SU-DHL-6 (cell line): ENCODE measurements at regions not wholly inside any gene's neighbourhood (a gene's known extent, or its start where the extent isn't known, plus 50 kb on each side); places are given as distances from the start of the nearest gene placed in this dataset.

ENCODE experiments used
- H2AFZ ChIP-seq: fragments of 200-600 bp; sonication (generic); 2 replicates; pipeline ENCODE4 v1.6.1; 2014; ENCODE audit warnings: low read depth, mild to moderate bottlenecking, moderate library complexity, mixed read lengths, antibody characterized with exemption, low read length; ENCODE audit not compliant: severe bottlenecking
- H3F3A ChIP-seq: fragments of 200-600 bp; shearing (Covaris generic); 2 replicates; pipeline ENCODE4 v1.6.0; 2016; ENCODE audit warnings: antibody characterized with exemption, mild to moderate bottlenecking; ENCODE audit not compliant: insufficient read depth
- H3K27ac ChIP-seq: fragments of 200-600 bp; sonication (generic); 2 replicates; pipeline ENCODE4 v1.5.1; 2016; ENCODE audit warnings: low read depth, mild to moderate bottlenecking, low read length, moderate library complexity, mixed read lengths
- H3K27me3 ChIP-seq: fragments of 200-600 bp; sonication (generic), shearing (Covaris generic); 2 replicates; pipeline ENCODE4 v1.6.0; 2014; ENCODE audit warnings: mild to moderate bottlenecking, low read length
- H3K36me3 ChIP-seq: fragments of 200-600 bp; sonication (generic); 2 replicates; pipeline ENCODE4 v1.6.1; 2014; ENCODE audit warnings: mild to moderate bottlenecking, low read length, mixed read lengths
- H3K4me2 ChIP-seq: fragments of 300-600, 200-600 bp; shearing (Covaris generic), sonication (generic); 2 replicates; pipeline ENCODE4 v1.6.0; 2014; ENCODE audit warnings: low read length, low read depth, mild to moderate bottlenecking; ENCODE audit not compliant: poor library complexity, severe bottlenecking
- H3K4me3 ChIP-seq: fragments of 200-600 bp; sonication (generic); 2 replicates; pipeline ENCODE4 v1.5.1; 2014; ENCODE audit warnings: antibody characterized with exemption, low read length, mild to moderate bottlenecking, mixed read lengths; ENCODE audit not compliant: insufficient read depth, poor library complexity, severe bottlenecking
- H3K79me2 ChIP-seq: fragments of 200-600 bp; sonication (generic); 2 replicates; pipeline ENCODE4 v1.6.1; 2014; ENCODE audit warnings: mild to moderate bottlenecking, low read length, moderate library complexity; ENCODE audit not compliant: insufficient read depth
- H3K9ac ChIP-seq: fragments of 200-600 bp; sonication (generic); 2 replicates; pipeline ENCODE4 v1.7.0; 2014; ENCODE audit warnings: mild to moderate bottlenecking, low read length
- H3K9me2 ChIP-seq: fragments of 200-600 bp; sonication (generic); replicated peaks from 2 replicates; pipeline ENCODE4 v1.6.1; 2014; ENCODE audit warnings: low read length; ENCODE audit not compliant: insufficient read depth
- H3K9me3 ChIP-seq: fragments of 200-600 bp; sonication (generic); 2 replicates; pipeline ENCODE4 v1.6.1; 2014; ENCODE audit warnings: low read length, mixed read lengths; ENCODE audit not compliant: insufficient read depth
- H4K20me1 ChIP-seq: fragments of 200-600 bp; sonication (generic); 2 replicates; pipeline ENCODE4 v1.6.1; 2014; ENCODE audit warnings: low read depth, mild to moderate bottlenecking, antibody characterized with exemption, low read length, moderate library complexity, mixed read lengths
- EZH2phosphoT487 ChIP-seq: fragments of 200-600 bp; sonication (generic), shearing (Covaris generic); conservative IDR thresholded peaks from 2 replicates; pipeline ENCODE4 v1.6.1; 2018; ENCODE audit warnings: mild to moderate bottlenecking, antibody characterized with exemption, low read length, moderate library complexity, mixed read lengths
- TF ChIP-seq, protein P1 (sequence below): fragments of 200-600 bp; sonication (generic); IDR thresholded peaks from one replicate; pipeline ENCODE4 v1.5.1; 2017; ENCODE audit warnings: antibody characterized with exemption, mild to moderate bottlenecking, low read length, moderate library complexity; ENCODE audit not compliant: insufficient read depth, poor library complexity, severe bottlenecking

DNA sequence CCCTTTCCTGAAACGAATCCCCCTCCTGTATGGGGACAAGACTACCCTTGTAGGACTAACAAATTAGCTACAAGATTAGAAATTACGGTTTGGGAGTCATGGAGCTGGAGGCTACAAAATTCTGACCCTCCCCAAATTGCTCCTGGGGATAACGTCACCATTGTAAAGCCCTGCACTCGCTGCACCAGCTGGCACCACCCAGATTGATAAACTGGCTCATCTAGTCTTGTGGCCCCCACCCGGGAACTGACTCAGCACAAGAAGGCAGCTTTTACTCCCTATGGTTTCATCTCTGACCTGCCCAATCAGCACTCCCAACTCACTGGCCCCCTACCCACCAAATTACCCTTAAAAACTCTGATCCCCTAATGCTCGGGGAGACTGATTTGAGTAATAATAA is 150.6 kb upstream of the TSC22D1 start:
- no peaks in the 10 kb centered on the region for H3K36me3 ChIP-seq
- H3K4me2 ChIP-seq, result no peak overlapping the region
- H2AFZ ChIP-seq, result no peak overlapping the region
- H3K27me3 ChIP-seq, result no peaks in the 10 kb centered on the region
- H3K9me2 ChIP-seq, result no peaks in the 10 kb centered on the region
- no peaks in the 10 kb centered on the region for H3K79me2 ChIP-seq
- TF ChIP-seq, protein P1, sequence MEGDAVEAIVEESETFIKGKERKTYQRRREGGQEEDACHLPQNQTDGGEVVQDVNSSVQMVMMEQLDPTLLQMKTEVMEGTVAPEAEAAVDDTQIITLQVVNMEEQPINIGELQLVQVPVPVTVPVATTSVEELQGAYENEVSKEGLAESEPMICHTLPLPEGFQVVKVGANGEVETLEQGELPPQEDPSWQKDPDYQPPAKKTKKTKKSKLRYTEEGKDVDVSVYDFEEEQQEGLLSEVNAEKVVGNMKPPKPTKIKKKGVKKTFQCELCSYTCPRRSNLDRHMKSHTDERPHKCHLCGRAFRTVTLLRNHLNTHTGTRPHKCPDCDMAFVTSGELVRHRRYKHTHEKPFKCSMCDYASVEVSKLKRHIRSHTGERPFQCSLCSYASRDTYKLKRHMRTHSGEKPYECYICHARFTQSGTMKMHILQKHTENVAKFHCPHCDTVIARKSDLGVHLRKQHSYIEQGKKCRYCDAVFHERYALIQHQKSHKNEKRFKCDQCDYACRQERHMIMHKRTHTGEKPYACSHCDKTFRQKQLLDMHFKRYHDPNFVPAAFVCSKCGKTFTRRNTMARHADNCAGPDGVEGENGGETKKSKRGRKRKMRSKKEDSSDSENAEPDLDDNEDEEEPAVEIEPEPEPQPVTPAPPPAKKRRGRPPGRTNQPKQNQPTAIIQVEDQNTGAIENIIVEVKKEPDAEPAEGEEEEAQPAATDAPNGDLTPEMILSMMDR, result no peak
- no peak for TF ChIP-seq EZH2phosphoT487
- no peak overlapping the region for H3K9ac ChIP-seq
- H3F3A ChIP-seq, result no peaks in the 10 kb centered on the region
- H3K27ac ChIP-seq, result no peak overlapping the region
- H4K20me1 ChIP-seq, result no peaks in the 10 kb centered on the region
- H3K4me3 ChIP-seq, result no peak overlapping the region
- H3K9me3 ChIP-seq, result no peaks in the 10 kb centered on the region

DNA sequence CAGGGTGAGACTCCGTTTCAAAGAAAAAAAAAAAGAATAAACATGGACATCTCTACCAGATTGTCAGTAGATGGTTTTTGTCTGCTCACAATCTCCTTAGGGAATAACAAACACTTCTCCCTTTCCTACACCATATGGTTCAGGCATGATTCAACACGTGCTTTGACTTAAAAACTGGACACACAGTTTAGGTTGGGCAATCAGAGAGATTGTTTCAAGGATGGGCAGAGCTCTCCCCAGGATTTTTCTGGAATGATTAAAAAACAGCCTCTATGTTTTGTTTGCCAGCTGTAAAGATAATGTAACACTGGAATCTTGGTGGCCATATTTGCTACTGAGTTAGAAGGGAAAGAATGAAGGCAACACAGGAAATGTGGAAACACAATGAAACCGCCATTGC is 150.1 kb upstream of the TSC22D1 start:
- H3K36me3 ChIP-seq, result no peaks in the 10 kb centered on the region
- no peaks in the 10 kb centered on the region for H3K9me2 ChIP-seq
- no peaks in the 10 kb centered on the region for H3F3A ChIP-seq
- H3K27me3 ChIP-seq, result no peaks in the 10 kb centered on the region
- H3K9ac ChIP-seq, result no peak overlapping the region
- H3K4me3 ChIP-seq, result no peak overlapping the region
- no peak overlapping the region for H3K27ac ChIP-seq
- no peak overlapping the region for H2AFZ ChIP-seq
- no peak overlapping the region for H3K4me2 ChIP-seq
- TF ChIP-seq, protein P1, result no peak
- TF ChIP-seq EZH2phosphoT487, result no peak
- no peaks in the 10 kb centered on the region for H3K9me3 ChIP-seq
- no peaks in the 10 kb centered on the region for H3K79me2 ChIP-seq
- no peaks in the 10 kb centered on the region for H4K20me1 ChIP-seq

GRCh38 chr13:44719857-44720671 is 143.9 kb upstream of the TSC22D1 start:
- no peak overlapping the region for H3K9ac ChIP-seq
- no peaks in the 10 kb centered on the region for H3K36me3 ChIP-seq
- no peak overlapping the region for H3K27ac ChIP-seq
- no peak overlapping the region for H2AFZ ChIP-seq
- H3K4me2 ChIP-seq, result no peak overlapping the region
- no peak overlapping the region for H3K4me3 ChIP-seq
- H3K9me3 ChIP-seq, result no peaks in the 10 kb centered on the region
- H3K27me3 ChIP-seq, result no peaks in the 10 kb centered on the region
- H4K20me1 ChIP-seq, result no peaks in the 10 kb centered on the region
- H3F3A ChIP-seq, result no peaks in the 10 kb centered on the region
- TF ChIP-seq, protein P1, result no peak
- TF ChIP-seq EZH2phosphoT487, result no peak
- no peaks in the 10 kb centered on the region for H3K9me2 ChIP-seq
- H3K79me2 ChIP-seq, result no peaks in the 10 kb centered on the region
